ENCODE measurements at regions not wholly inside any gene's neighbourhood (a gene's known extent, or its start where the extent isn't known, plus 50 kb on each side); places are given as distances from the start of the nearest gene placed in this dataset.

GRCh38 chr4:24686866-24687692 lies 102.7 kb upstream of the DHX15 start:
- ChIA-PET POLR2A (ENCODE audit: unreplicated experiment) (no interaction called here), CTCF (interaction anchor here (0.6 to 0.7 kb wide), 3 partner anchors 43 to 135 kb away, joined by 3 to 8 read pairs (median 4); no protein-coding TSS in a partner anchor)
- Histone ChIP-seq H3K27ac (ENCODE audit: low read length) (no peak overlapping the region), H3K9ac (ENCODE audit: low read length) (no peak overlapping the region), H3K4me3 (ENCODE audit: low read length) (no peak overlapping the region), H3K4me1 (ENCODE audit: insufficient read depth, low read length) (peaks cover 6% of the 10 kb centered on the region; the same call in 1 of the 2 replicates), H4K20me1 (ENCODE audit: low read length) (no peaks in the 10 kb centered on the region), H3K9me2 (replicated peaks; ENCODE audit: low read length) (no peaks in the 10 kb centered on the region), H3K79me2 (ENCODE audit: low read length) (no peaks in the 10 kb centered on the region), H3K27me3 (ENCODE audit: low read length) (no peaks in the 10 kb centered on the region), H3K36me3 (ENCODE audit: low read depth, low read length) (no peaks in the 10 kb centered on the region), H3K4me2 (ENCODE audit: low read length) (no peak overlapping the region), H2AFZ (ENCODE audit: low read length) (no peak overlapping the region), H3K9me3 (ENCODE audit: low read length) (no peaks in the 10 kb centered on the region), H3F3A (ENCODE audit: low read length, unreplicated experiment) (no peaks in the 10 kb centered on the region)
- intact Hi-C loops (cut with micrococcal nuclease): no loop called here
- no TSS peak for BruUV-seq (replicated peaks)
- TF ChIP-seq EZH2 (IDR thresholded peaks at IDR 0.05; ENCODE audit: low read length, unreplicated experiment) (no peak), CTCF (conservative IDR thresholded peaks at IDR 0.05; ENCODE audit: low read depth, low read length) (peak; percentile 78), EZH2phosphoT487 (IDR thresholded peaks at IDR 0.05; ENCODE audit: borderline replicate concordance, low read length) (no peak)
- ATAC-seq: no peak
- peak; percentile 54 for DNase-seq

- ChIA-PET CTCF (no interaction called here), POLR2A (ENCODE audit: unreplicated experiment) (no interaction called here)
- BruUV-seq (replicated peaks): no TSS peak
- Histone ChIP-seq H3K4me3 (ENCODE audit: low read length) (no peak overlapping the region), H3K4me1 (ENCODE audit: insufficient read depth, low read length) (peaks cover 6% of the 10 kb centered on the region; the same call in 1 of the 2 replicates), H3K9me2 (replicated peaks; ENCODE audit: low read length) (no peaks in the 10 kb centered on the region), H2AFZ (ENCODE audit: low read length) (no peak overlapping the region), H3K4me2 (ENCODE audit: low read length) (no peak overlapping the region), H3K9me3 (ENCODE audit: low read length) (no peaks in the 10 kb centered on the region), H3F3A (ENCODE audit: low read length, unreplicated experiment) (no peaks in the 10 kb centered on the region), H3K36me3 (ENCODE audit: low read depth, low read length) (no peaks in the 10 kb centered on the region), H3K9ac (ENCODE audit: low read length) (no peak overlapping the region), H4K20me1 (ENCODE audit: low read length) (no peaks in the 10 kb centered on the region), H3K27me3 (ENCODE audit: low read length) (no peaks in the 10 kb centered on the region), H3K79me2 (ENCODE audit: low read length) (no peaks in the 10 kb centered on the region), H3K27ac (ENCODE audit: low read length) (no peak overlapping the region)
- intact Hi-C loops (cut with micrococcal nuclease): no loop called here
- ATAC-seq (no peak), DNase-seq (no peak)
- TF ChIP-seq EZH2 (IDR thresholded peaks at IDR 0.05; ENCODE audit: low read length, unreplicated experiment) (no peak), CTCF (conservative IDR thresholded peaks at IDR 0.05; ENCODE audit: low read depth, low read length) (no peak), EZH2phosphoT487 (IDR thresholded peaks at IDR 0.05; ENCODE audit: borderline replicate concordance, low read length) (no peak)
These were observed 104.1 kb upstream of the DHX15 start for GRCh38 chr4:24688453-24688852.

- H3K4me3 ChIP-seq (ENCODE audit: low read length): no peak overlapping the region
- no peak overlapping the region for H2AFZ ChIP-seq (ENCODE audit: low read length)
- H3K36me3 ChIP-seq (ENCODE audit: low read depth, low read length): no peaks in the 10 kb centered on the region
- H3K9me2 ChIP-seq (replicated peaks; ENCODE audit: low read length): no peaks in the 10 kb centered on the region
- no peaks in the 10 kb centered on the region for H3K27me3 ChIP-seq (ENCODE audit: low read length)
- no peaks in the 10 kb centered on the region for H4K20me1 ChIP-seq (ENCODE audit: low read length)
- H3K4me1 ChIP-seq (ENCODE audit: insufficient read depth, low read length): peaks cover 6% of the 10 kb centered on the region; the same call in 1 of the 2 replicates
- ATAC-seq: no peak
- H3F3A ChIP-seq (ENCODE audit: low read length, unreplicated experiment): no peaks in the 10 kb centered on the region
- H3K4me2 ChIP-seq (ENCODE audit: low read length): no peak overlapping the region
- H3K27ac ChIP-seq (ENCODE audit: low read length): no peak overlapping the region
- H3K9ac ChIP-seq (ENCODE audit: low read length): no peak overlapping the region
- TF ChIP-seq EZH2phosphoT487 (IDR thresholded peaks at IDR 0.05; ENCODE audit: borderline replicate concordance, low read length) (no peak), CTCF (conservative IDR thresholded peaks at IDR 0.05; ENCODE audit: low read depth, low read length) (no peak), EZH2 (IDR thresholded peaks at IDR 0.05; ENCODE audit: low read length, unreplicated experiment) (no peak)
- POLR2A ChIA-PET (ENCODE audit: unreplicated experiment): no interaction called here
- CTCF ChIA-PET: no interaction called here
- H3K79me2 ChIP-seq (ENCODE audit: low read length): no peaks in the 10 kb centered on the region
- intact Hi-C loops (cut with micrococcal nuclease): no loop called here
- no peak for DNase-seq
- H3K9me3 ChIP-seq (ENCODE audit: low read length): no peaks in the 10 kb centered on the region
- no TSS peak for BruUV-seq (replicated peaks)
These were observed 104.9 kb upstream of the DHX15 start for GRCh38 chr4:24689212-24689611.

All from PC-3 (cell line).